Panc1 (cell line): ENCODE measurements at regions not wholly inside any gene's neighbourhood (a gene's known extent, or its start where the extent isn't known, plus 50 kb on each side); places are given as distances from the start of the nearest gene placed in this dataset.

Experiments
- CTCF ChIP-seq: fragments of 450-650 bp; IDR thresholded peaks from 2 replicates; pipeline ENCODE4 v1.5.1; 2017; ENCODE audit warnings: mild to moderate bottlenecking
- POLR2AphosphoS5 ChIP-seq: IDR thresholded peaks from 2 replicates; pipeline ENCODE4 v1.6.1; 2012; ENCODE audit warnings: mild to moderate bottlenecking, low read depth, low read length, moderate library complexity
- SIN3A ChIP-seq: IDR thresholded peaks from 2 replicates; pipeline ENCODE4 v1.6.1; 2012; ENCODE audit warnings: low read depth, mild to moderate bottlenecking, low read length, moderate library complexity, borderline replicate concordance; ENCODE audit not compliant: insufficient read depth
- TCF7L2 ChIP-seq: IDR thresholded peaks from 2 replicates; pipeline ENCODE4 v1.6.1; 2011; ENCODE audit warnings: mild to moderate bottlenecking, low read depth, low read length, inconsistent platforms
- TF ChIP-seq, protein P1 (sequence below), 2 experiments: IDR thresholded peaks; 2 replicates each; pipeline ENCODE4 v1.6.1; 2011 to 2012; ENCODE audit warnings: low read depth in 2 of 2, control low read depth in 1 of 2, low read length in 1 of 2, mild to moderate bottlenecking in 1 of 2, moderate library complexity in 1 of 2; ENCODE audit not compliant: insufficient read depth in 1 of 2

DNA sequence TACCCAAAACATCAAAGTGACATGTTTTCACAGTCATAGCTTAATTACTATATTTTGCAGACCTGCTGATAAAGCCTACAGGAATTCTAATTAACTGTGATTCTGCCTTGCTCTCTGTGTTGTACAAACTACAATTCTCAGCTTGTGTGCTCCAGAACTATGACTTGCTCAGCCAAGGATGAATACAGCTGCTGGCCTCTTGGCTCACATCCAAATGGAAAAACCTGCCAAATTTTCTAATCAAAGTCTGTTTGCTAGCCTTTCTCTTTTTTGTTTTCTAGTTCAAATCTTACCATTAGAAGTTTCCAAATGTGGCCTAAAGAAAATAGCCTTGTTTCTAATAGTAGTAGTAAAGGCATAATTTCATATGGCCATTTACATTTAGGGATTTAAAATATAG is 1176.8 kb downstream of the FAM133A start:
- TF ChIP-seq CTCF, result no peak
- TF ChIP-seq POLR2AphosphoS5, result no peak
- TF ChIP-seq SIN3A, result no peak
- no peak for TF ChIP-seq TCF7L2
- TF ChIP-seq, protein P1, sequence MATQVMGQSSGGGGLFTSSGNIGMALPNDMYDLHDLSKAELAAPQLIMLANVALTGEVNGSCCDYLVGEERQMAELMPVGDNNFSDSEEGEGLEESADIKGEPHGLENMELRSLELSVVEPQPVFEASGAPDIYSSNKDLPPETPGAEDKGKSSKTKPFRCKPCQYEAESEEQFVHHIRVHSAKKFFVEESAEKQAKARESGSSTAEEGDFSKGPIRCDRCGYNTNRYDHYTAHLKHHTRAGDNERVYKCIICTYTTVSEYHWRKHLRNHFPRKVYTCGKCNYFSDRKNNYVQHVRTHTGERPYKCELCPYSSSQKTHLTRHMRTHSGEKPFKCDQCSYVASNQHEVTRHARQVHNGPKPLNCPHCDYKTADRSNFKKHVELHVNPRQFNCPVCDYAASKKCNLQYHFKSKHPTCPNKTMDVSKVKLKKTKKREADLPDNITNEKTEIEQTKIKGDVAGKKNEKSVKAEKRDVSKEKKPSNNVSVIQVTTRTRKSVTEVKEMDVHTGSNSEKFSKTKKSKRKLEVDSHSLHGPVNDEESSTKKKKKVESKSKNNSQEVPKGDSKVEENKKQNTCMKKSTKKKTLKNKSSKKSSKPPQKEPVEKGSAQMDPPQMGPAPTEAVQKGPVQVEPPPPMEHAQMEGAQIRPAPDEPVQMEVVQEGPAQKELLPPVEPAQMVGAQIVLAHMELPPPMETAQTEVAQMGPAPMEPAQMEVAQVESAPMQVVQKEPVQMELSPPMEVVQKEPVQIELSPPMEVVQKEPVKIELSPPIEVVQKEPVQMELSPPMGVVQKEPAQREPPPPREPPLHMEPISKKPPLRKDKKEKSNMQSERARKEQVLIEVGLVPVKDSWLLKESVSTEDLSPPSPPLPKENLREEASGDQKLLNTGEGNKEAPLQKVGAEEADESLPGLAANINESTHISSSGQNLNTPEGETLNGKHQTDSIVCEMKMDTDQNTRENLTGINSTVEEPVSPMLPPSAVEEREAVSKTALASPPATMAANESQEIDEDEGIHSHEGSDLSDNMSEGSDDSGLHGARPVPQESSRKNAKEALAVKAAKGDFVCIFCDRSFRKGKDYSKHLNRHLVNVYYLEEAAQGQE (IDR thresholded peaks at IDR 0.05; ENCODE audit: insufficient read depth in 1 of 2, low read depth in 2 of 2, low read length in 1 of 2), result no peak
